Astrocyte (in vitro differentiated cells and primary cell): ENCODE measurements at regions not wholly inside any gene's neighbourhood (a gene's known extent, or its start where the extent isn't known, plus 50 kb on each side); places are given as distances from the start of the nearest gene placed in this dataset.

Source experiments
- EZH2 ChIP-seq: IDR thresholded peaks from 2 replicates; pipeline ENCODE4 v1.6.1; 2012; ENCODE audit warnings: mild to moderate bottlenecking, low read length, inconsistent platforms; ENCODE audit not compliant: insufficient read depth
- TF ChIP-seq, protein P1 (sequence below): IDR thresholded peaks from 2 replicates; pipeline ENCODE4 v1.5.1; 2011; ENCODE audit warnings: low read depth, mild to moderate bottlenecking, inconsistent platforms, low read length, moderate library complexity; ENCODE audit not compliant: insufficient read depth

GRCh38 chr13:83819611-83820010, 62.7 kb downstream of the SLITRK1 start:
- no peak for TF ChIP-seq EZH2
- TF ChIP-seq, protein P1, sequence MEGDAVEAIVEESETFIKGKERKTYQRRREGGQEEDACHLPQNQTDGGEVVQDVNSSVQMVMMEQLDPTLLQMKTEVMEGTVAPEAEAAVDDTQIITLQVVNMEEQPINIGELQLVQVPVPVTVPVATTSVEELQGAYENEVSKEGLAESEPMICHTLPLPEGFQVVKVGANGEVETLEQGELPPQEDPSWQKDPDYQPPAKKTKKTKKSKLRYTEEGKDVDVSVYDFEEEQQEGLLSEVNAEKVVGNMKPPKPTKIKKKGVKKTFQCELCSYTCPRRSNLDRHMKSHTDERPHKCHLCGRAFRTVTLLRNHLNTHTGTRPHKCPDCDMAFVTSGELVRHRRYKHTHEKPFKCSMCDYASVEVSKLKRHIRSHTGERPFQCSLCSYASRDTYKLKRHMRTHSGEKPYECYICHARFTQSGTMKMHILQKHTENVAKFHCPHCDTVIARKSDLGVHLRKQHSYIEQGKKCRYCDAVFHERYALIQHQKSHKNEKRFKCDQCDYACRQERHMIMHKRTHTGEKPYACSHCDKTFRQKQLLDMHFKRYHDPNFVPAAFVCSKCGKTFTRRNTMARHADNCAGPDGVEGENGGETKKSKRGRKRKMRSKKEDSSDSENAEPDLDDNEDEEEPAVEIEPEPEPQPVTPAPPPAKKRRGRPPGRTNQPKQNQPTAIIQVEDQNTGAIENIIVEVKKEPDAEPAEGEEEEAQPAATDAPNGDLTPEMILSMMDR = no peak
